PC-3 (cell line): ENCODE measurements at regions not wholly inside any gene's neighbourhood (a gene's known extent, or its start where the extent isn't known, plus 50 kb on each side); places are given as distances from the start of the nearest gene placed in this dataset.

ENCODE experiments used
- EZH2 ChIP-seq: fragments of 300-600 bp; sonication (generic); IDR thresholded peaks from one replicate; pipeline ENCODE4 v1.6.1; 2017; ENCODE audit warnings: antibody characterized with exemption, mild to moderate bottlenecking, low read length; ENCODE audit not compliant: unreplicated experiment
- EZH2phosphoT487 ChIP-seq: fragments of 300-600 bp; sonication (generic); IDR thresholded peaks from 2 replicates; pipeline ENCODE4 v1.6.1; 2018; ENCODE audit warnings: mild to moderate bottlenecking, antibody characterized with exemption, low read length, borderline replicate concordance
- TF ChIP-seq, protein P1 (sequence below): fragments of 300-600 bp; sonication (generic); conservative IDR thresholded peaks from 2 replicates; pipeline ENCODE4 v1.5.1; 2017; ENCODE audit warnings: antibody characterized with exemption, low read depth, mild to moderate bottlenecking, low read length

DNA sequence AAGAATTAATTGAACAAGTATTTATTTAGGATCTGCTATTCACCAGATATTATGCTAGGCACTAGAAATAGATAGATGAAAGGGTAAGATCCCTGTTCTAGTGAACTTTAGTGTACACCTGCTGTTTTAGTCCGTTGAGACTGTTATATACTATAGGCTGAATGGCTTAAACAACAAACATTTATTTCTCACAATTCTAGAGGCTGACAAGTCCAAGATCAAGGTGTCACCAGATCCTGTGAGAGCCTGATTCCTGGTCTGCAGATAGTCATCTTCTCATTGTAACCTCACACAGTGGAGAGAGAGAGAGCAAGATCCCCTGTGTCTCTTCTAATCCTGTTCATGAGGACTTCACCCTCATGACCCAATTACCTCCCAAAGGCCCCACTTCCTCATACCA is 281.4 kb upstream of the KCNH8 start:
- TF ChIP-seq EZH2 (no peak), EZH2phosphoT487 (no peak)
- TF ChIP-seq, protein P1, sequence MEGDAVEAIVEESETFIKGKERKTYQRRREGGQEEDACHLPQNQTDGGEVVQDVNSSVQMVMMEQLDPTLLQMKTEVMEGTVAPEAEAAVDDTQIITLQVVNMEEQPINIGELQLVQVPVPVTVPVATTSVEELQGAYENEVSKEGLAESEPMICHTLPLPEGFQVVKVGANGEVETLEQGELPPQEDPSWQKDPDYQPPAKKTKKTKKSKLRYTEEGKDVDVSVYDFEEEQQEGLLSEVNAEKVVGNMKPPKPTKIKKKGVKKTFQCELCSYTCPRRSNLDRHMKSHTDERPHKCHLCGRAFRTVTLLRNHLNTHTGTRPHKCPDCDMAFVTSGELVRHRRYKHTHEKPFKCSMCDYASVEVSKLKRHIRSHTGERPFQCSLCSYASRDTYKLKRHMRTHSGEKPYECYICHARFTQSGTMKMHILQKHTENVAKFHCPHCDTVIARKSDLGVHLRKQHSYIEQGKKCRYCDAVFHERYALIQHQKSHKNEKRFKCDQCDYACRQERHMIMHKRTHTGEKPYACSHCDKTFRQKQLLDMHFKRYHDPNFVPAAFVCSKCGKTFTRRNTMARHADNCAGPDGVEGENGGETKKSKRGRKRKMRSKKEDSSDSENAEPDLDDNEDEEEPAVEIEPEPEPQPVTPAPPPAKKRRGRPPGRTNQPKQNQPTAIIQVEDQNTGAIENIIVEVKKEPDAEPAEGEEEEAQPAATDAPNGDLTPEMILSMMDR = no peak
